ENCODE measurements at regions not wholly inside any gene's neighbourhood (a gene's known extent, or its start where the extent isn't known, plus 50 kb on each side); places are given as distances from the start of the nearest gene placed in this dataset.

- DNase-seq: no peak
Measured at GRCh38 chr5:57859626-57860025, 377.0 kb upstream of the ACTBL2 start.

GRCh38 chr5:57858905-57859304 lies 376.3 kb upstream of the ACTBL2 start:
- no peak for DNase-seq

- no peak for DNase-seq
Measured at GRCh38 chr5:57857696-57858095, 375.1 kb upstream of the ACTBL2 start.

- DNase-seq: no peak
Measured at GRCh38 chr5:57855831-57856230, 373.2 kb upstream of the ACTBL2 start.

GRCh38 chr5:57853929-57854697 lies 371.5 kb upstream of the ACTBL2 start:
- no peak for DNase-seq

- no peak for DNase-seq
Measured at GRCh38 chr5:57850109-57850508, 367.5 kb upstream of the ACTBL2 start.

- no peak for DNase-seq
Measured at GRCh38 chr5:57845025-57845424, 362.4 kb upstream of the ACTBL2 start.

GRCh38 chr5:57844410-57844809 lies 361.8 kb upstream of the ACTBL2 start:
- DNase-seq: no peak

- no peak for DNase-seq
Measured at GRCh38 chr5:57843059-57843367, 360.4 kb upstream of the ACTBL2 start.

GRCh38 chr5:57842364-57843058 lies 359.9 kb upstream of the ACTBL2 start:
- no peak for DNase-seq

- DNase-seq: no peak
Measured at GRCh38 chr5:57841676-57842363, 359.2 kb upstream of the ACTBL2 start.

GRCh38 chr5:57839437-57840079 lies 356.9 kb upstream of the ACTBL2 start:
- no peak for DNase-seq

- DNase-seq: no peak
Measured at GRCh38 chr5:57839025-57839424, 356.4 kb upstream of the ACTBL2 start.

- DNase-seq: no peak
Measured at GRCh38 chr5:57836921-57837320, 354.3 kb upstream of the ACTBL2 start.

GRCh38 chr5:57836331-57836730 lies 353.7 kb upstream of the ACTBL2 start:
- no peak for DNase-seq

GRCh38 chr5:57834829-57835608 lies 352.4 kb upstream of the ACTBL2 start:
- DNase-seq: no peak

- no peak for DNase-seq
Measured at GRCh38 chr5:57833489-57833888, 350.9 kb upstream of the ACTBL2 start.

GRCh38 chr5:57832875-57833274 lies 350.3 kb upstream of the ACTBL2 start:
- no peak for DNase-seq

GRCh38 chr5:57831932-57832331 lies 349.3 kb upstream of the ACTBL2 start:
- DNase-seq: no peak

GRCh38 chr5:57831090-57831489 lies 348.5 kb upstream of the ACTBL2 start:
- no peak for DNase-seq

GRCh38 chr5:57828221-57828620 lies 345.6 kb upstream of the ACTBL2 start:
- no peak for DNase-seq

GRCh38 chr5:57825031-57825686 lies 342.5 kb upstream of the ACTBL2 start:
- no peak for DNase-seq

Data from activated naive CD4-positive, alpha-beta T cell treated with Interleukin-2 at 50 U/mL for 16 hours (primary cell).